ENCODE measurements at regions not wholly inside any gene's neighbourhood (a gene's known extent, or its start where the extent isn't known, plus 50 kb on each side); places are given as distances from the start of the nearest gene placed in this dataset.

- TF ChIP-seq CTCF (IDR thresholded peaks at IDR 0.05) (no peak), POLR2A (IDR thresholded peaks at IDR 0.05) (no peak), EP300 (IDR thresholded peaks at IDR 0.05; ENCODE audit: low read depth) (no peak)
Observed at GRCh38 chr9:108310202-108310601, 545.6 kb downstream of the ACTL7B start.

Measured in transverse colon (tissue), 3 donors.